GM19467 (cell line): ENCODE measurements at regions not wholly inside any gene's neighbourhood (a gene's known extent, or its start where the extent isn't known, plus 50 kb on each side); places are given as distances from the start of the nearest gene placed in this dataset.

ENCODE experiments used
- ATAC-seq: cut with Tn5 transposase; IDR thresholded peaks from one replicate; pipeline ENCODE4 v1.9.1; 2021; ENCODE audit warnings: mild to moderate bottlenecking, moderate library complexity; ENCODE audit not compliant: unreplicated experiment

- no peak for ATAC-seq
Observed at GRCh38 chr15:61299075-61299763, 70.1 kb upstream of the RORA start.

- no peak for ATAC-seq
Observed at GRCh38 chr15:61295239-61295638, 66.1 kb upstream of the RORA start.

GRCh38 chr15:61282661-61283060 lies 53.6 kb upstream of the RORA start:
- ATAC-seq = no peak

- no peak for ATAC-seq
Observed at GRCh38 chr15:61281328-61281727, 52.2 kb upstream of the RORA start.
